ACC112 (cell line): ENCODE measurements at regions not wholly inside any gene's neighbourhood (a gene's known extent, or its start where the extent isn't known, plus 50 kb on each side); places are given as distances from the start of the nearest gene placed in this dataset.

ENCODE experiments used
- H2AFZ ChIP-seq: fragments of 200-600 bp; sonication (generic); one replicate; pipeline ENCODE4 v1.6.0; 2017; ENCODE audit warnings: antibody characterized with exemption, low read length; ENCODE audit not compliant: unreplicated experiment
- H3K27ac ChIP-seq: fragments of 200-600 bp; sonication (generic); 2 replicates; pipeline ENCODE4 v1.5.1; 2014; ENCODE audit warnings: low read depth, mild to moderate bottlenecking, antibody characterized with exemption, low read length, moderate library complexity
- H3K27me3 ChIP-seq: fragments of 200-600 bp; sonication (generic); 2 replicates; pipeline ENCODE4 v1.6.1; 2014; ENCODE audit warnings: mild to moderate bottlenecking, antibody characterized with exemption, low read length, moderate library complexity, mixed read lengths; ENCODE audit not compliant: insufficient read depth
- H3K36me3 ChIP-seq: fragments of 200-600 bp; sonication (generic); 2 replicates; pipeline ENCODE4 v1.6.1; 2016; ENCODE audit warnings: mild to moderate bottlenecking, antibody characterized with exemption, low read length, moderate library complexity, mixed read lengths; ENCODE audit not compliant: insufficient read depth
- H3K4me1 ChIP-seq: fragments of 200-600 bp; sonication (generic); one replicate; pipeline ENCODE4 v1.6.1; 2016; ENCODE audit warnings: low read length, mixed read lengths; ENCODE audit not compliant: insufficient read depth, unreplicated experiment, control insufficient read depth
- H3K4me3 ChIP-seq: fragments of 200-600 bp; sonication (generic); 2 replicates; pipeline ENCODE4 v1.5.1; 2014; ENCODE audit warnings: mild to moderate bottlenecking, low read depth, low read length
- H3K79me2 ChIP-seq: fragments of 200-600 bp; sonication (generic); one replicate; pipeline ENCODE4 v1.6.0; 2016; ENCODE audit warnings: low read length; ENCODE audit not compliant: control insufficient read depth, unreplicated experiment, insufficient read depth

DNA sequence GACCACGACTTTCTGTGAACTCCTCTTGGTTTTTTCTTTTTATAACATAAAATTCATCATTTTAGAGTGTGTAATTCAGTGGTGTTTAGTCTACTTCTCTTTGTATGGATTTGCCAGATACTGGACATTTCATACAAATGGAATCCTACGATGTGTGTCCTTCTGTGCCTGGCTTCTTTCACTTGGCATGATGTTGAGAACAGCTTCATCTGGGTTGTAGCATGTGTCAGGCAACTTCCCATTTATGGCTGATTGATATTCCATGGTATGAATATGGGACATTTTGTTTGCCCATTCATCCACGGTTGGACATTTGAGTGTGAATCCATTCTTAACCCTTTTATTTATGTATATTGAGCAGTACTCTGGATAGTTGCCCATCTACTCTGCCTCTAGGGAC is 82.7 kb upstream of the KLF13 start:
- Histone ChIP-seq H2AFZ (no peak overlapping the region), H3K4me1 (no peaks in the 10 kb centered on the region), H3K27ac (no peak overlapping the region), H3K27me3 (peaks cover 43% of the 10 kb centered on the region), H3K4me3 (no peak overlapping the region), H3K36me3 (no peaks in the 10 kb centered on the region), H3K79me2 (no peaks in the 10 kb centered on the region)

DNA sequence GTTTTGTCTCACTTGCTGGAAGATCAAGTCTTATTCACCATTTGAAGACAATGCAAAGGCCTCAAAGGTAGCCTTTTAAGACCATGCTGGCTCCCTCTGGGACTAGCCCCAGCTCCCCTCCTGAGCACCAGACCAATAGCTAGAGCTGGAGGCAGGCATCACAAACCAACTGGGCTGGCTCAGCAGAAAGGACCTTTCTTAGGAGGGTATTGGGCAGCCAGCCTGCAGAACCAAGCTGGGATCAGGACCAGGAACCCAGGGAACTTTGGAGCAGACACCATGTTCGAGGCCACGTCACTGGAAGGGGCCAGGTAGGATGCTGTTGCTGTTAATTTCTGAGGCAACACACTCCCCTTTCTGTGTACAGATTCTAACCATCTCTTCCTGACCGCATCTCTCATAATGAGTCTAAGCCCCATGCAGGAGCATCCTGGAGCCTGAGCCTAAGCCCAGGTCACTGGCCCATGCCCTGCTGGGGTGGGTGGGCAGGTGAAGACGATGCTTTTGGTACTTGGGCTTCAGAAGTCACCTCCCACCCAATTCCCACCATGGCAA is 81.4 kb upstream of the KLF13 start:
- H3K4me1 ChIP-seq: no peaks in the 10 kb centered on the region
- no peak overlapping the region for H3K27ac ChIP-seq
- no peaks in the 10 kb centered on the region for H3K79me2 ChIP-seq
- H3K4me3 ChIP-seq: no peak overlapping the region
- peaks cover 45% of the 10 kb centered on the region for H3K27me3 ChIP-seq
- H2AFZ ChIP-seq: no peak overlapping the region
- no peaks in the 10 kb centered on the region for H3K36me3 ChIP-seq

DNA sequence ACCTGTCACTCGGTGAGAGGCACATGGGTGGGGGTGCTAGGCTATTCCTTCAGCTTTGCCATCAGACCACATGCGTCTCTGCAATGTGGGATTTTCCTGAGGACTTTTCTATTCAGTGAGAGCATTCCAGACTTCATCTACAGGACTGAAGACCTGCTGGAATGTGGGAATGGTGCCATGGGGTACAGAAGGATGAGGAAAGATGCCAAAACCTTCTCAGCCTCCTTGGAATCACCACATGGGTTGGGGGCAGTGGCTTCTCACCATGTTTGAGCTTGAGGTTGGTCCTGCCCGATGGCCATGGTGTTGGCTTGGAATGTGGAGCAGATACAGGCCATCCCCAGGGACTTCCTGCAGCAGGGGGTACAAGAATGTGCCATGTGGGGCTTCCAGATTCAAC is 80.9 kb upstream of the KLF13 start:
- no peak overlapping the region for H3K4me3 ChIP-seq
- no peak overlapping the region for H3K27ac ChIP-seq
- H3K36me3 ChIP-seq: no peaks in the 10 kb centered on the region
- H3K4me1 ChIP-seq: no peaks in the 10 kb centered on the region
- no peaks in the 10 kb centered on the region for H3K79me2 ChIP-seq
- H2AFZ ChIP-seq: no peak overlapping the region
- peaks cover 48% of the 10 kb centered on the region for H3K27me3 ChIP-seq

DNA sequence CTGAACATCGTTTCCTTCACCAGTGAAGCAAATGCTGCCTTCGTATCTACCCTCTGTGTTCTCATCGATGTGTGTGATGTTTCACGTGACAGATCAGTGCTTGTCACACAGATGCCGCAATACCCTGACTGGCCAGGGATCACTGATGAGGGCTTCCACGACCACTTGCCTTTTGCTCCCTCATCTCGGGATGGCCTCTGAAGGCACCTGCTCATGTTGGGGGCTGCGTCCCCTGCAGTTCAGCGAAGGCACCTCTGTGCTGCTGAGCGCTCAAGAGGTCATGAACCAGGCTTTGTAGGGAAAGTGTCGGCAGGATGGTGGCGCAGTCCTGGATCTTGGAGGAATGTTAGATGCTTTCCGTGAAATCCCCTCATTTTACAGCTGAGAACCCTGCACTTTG is 79.2 kb upstream of the KLF13 start:
- Histone ChIP-seq H3K27me3 (peaks cover 64% of the 10 kb centered on the region), H3K27ac (no peak overlapping the region), H3K4me3 (no peak overlapping the region), H2AFZ (no peak overlapping the region), H3K79me2 (no peaks in the 10 kb centered on the region), H3K4me1 (no peaks in the 10 kb centered on the region), H3K36me3 (no peaks in the 10 kb centered on the region)

DNA sequence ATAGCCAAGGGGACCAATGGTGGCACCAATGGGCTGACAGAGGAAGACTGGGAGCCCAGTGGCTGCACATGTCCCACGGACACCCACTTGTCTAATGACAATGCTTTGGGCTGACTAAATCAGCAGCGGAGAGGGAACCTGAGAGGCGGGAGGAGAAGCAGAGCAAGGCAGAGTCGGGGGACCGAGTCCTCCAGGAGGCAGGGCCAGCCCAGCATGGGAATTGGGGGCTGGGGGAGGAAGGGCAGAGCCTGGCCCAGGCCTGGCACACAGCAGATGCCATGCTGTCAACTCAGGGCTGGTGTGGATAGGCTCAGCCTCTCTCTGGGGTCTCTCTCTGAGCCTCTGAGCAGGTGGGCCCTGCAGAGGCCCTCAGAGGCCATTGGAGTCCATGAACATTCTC is 78.4 kb upstream of the KLF13 start:
- Histone ChIP-seq H3K79me2 (no peaks in the 10 kb centered on the region), H3K4me1 (no peaks in the 10 kb centered on the region), H3K27me3 (peaks cover 68% of the 10 kb centered on the region), H3K36me3 (no peaks in the 10 kb centered on the region), H3K27ac (no peak overlapping the region), H3K4me3 (no peak overlapping the region), H2AFZ (no peak overlapping the region)

DNA sequence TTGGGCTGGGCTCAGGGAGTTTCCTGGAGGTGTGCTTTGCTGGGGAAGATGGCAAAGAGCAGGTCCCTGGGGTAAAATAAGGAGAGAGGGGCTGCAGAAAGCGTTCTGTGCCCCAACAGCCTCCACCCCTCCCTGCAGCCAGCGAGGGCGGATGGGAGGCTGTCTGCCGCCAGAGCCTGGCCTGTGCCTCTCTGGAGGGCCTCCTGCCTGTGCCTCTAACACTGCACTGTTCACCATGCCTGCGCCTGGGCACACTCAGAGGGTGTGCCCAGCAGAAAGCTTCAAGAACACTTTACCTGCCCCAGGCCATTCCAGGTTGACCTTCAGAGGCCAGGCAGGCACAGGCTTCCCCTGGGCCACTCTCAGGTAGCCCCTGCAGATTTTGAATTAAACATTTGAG is 77.7 kb upstream of the KLF13 start:
- H3K4me1 ChIP-seq: no peaks in the 10 kb centered on the region
- H3K79me2 ChIP-seq: no peaks in the 10 kb centered on the region
- H3K27me3 ChIP-seq: peaks cover 68% of the 10 kb centered on the region
- H3K27ac ChIP-seq: no peak overlapping the region
- no peak overlapping the region for H3K4me3 ChIP-seq
- no peak overlapping the region for H2AFZ ChIP-seq
- H3K36me3 ChIP-seq: no peaks in the 10 kb centered on the region

DNA sequence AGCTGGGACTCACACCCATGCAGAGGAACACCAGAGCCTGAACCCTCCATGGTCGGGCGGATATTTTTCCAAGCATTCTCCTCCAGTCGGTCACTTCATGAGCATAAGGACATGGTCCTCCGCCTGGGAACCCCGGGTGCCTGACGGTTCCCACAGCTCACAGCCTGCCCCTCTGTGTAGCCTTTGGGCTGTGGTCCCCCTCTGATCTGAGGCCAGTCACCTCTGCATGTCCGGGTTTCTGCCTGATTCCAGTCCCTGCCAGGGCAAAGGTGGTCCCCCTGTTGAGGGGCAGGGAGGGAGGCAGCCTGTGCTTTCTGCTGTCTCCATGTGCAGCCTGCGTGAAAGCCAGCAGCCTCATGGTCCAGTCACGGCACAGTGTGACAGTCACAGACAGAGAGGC is 76.6 kb upstream of the KLF13 start:
- no peak overlapping the region for H2AFZ ChIP-seq
- H3K79me2 ChIP-seq: no peaks in the 10 kb centered on the region
- H3K4me1 ChIP-seq: no peaks in the 10 kb centered on the region
- peaks cover 62% of the 10 kb centered on the region for H3K27me3 ChIP-seq
- H3K4me3 ChIP-seq: no peak overlapping the region
- H3K36me3 ChIP-seq: no peaks in the 10 kb centered on the region
- H3K27ac ChIP-seq: no peak overlapping the region

DNA sequence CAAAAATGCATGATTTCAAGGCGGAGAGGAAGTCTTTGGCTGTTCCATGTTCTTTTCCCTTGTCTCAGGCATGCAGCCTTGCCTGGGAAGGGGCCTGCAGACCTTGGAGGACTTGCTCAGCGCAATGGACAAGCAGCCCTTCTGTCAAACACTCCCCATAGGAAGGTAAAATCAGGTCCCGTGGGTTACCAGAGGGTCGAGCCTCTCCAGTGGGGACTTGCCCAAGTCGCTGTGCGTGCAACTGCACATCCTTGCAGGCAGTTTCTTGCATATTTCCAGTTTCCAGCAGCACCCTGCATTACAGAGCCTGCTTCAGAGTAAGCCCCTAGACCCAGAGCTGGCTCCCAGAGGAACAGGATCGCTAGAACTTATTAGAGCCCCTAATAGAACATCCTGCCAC is 75.5 kb upstream of the KLF13 start:
- H2AFZ ChIP-seq: no peak overlapping the region
- H3K27ac ChIP-seq: no peak overlapping the region
- no peaks in the 10 kb centered on the region for H3K4me1 ChIP-seq
- no peak overlapping the region for H3K4me3 ChIP-seq
- no peaks in the 10 kb centered on the region for H3K36me3 ChIP-seq
- H3K79me2 ChIP-seq: no peaks in the 10 kb centered on the region
- peaks cover 50% of the 10 kb centered on the region for H3K27me3 ChIP-seq

DNA sequence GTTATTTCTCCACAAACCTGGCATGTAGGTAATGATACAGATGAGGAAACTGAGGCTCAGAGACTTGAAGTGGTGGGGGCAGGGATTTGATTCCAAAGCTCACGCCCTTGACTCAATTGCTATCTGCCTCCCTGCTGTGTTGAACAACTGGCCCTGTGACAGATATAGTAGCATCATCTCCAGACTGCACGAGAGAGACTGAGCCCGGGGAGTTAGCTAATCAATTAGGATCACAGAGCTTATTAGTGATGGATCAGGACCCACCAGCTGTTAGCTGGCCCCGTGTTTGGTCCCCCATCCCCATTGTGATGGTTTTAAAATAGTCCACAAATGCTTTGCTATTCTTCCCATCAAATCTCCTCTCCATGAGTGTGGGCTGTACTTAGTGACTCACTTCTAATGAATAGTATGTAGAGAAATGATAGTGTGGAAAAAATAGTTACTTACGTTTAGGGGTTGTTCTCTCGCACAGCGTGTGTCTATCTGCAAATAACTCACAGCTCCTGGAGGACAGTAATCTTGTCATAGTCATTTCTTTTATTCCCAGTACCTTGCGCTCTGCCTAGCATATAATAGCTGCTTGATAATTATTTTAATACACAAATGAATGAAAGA is 74.4 kb upstream of the KLF13 start:
- Histone ChIP-seq H3K27ac (no peak overlapping the region), H2AFZ (no peak overlapping the region), H3K4me1 (no peaks in the 10 kb centered on the region), H3K36me3 (no peaks in the 10 kb centered on the region), H3K27me3 (peaks cover 40% of the 10 kb centered on the region), H3K4me3 (no peak overlapping the region), H3K79me2 (no peaks in the 10 kb centered on the region)

DNA sequence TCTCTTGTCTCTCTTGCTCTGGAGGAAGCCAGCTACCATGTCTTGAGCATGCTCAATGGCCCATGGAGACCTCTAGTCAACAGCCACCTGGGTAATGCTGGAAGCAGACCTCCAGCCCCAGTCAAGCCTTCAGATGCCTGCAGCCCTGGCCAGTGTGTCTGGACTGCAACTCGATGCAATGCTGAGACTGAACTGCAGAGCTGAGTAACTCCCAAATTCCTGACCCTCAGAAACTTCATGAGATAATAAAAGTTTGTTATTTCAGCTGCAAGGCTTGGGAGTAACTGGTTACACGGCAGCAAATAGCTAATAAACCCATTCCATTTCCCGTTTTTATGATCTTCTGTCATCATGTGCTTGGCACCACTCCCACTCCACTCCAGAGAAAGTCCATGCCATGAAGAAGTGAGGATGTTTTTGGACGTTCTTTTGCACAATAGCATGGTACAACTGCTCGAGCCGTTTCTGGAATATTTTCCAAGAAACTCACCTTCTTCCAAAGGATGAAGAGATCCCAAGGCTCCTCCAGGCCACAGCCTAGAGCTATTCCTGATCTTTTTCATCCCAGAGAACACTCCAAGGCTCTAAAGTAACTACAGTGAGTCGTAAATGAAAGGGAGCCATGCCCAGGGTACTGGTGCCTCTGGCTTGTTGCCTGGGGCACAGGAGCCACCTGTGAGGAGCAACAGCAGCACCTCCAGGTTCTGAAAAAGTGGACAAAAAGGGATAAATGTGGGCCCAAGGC is 72.0 kb upstream of the KLF13 start:
- H3K4me3 ChIP-seq: no peak overlapping the region
- no peaks in the 10 kb centered on the region for H3K36me3 ChIP-seq
- no peaks in the 10 kb centered on the region for H3K4me1 ChIP-seq
- H3K27ac ChIP-seq: no peak overlapping the region
- H2AFZ ChIP-seq: no peak overlapping the region
- no peaks in the 10 kb centered on the region for H3K79me2 ChIP-seq
- peaks cover 25% of the 10 kb centered on the region for H3K27me3 ChIP-seq

DNA sequence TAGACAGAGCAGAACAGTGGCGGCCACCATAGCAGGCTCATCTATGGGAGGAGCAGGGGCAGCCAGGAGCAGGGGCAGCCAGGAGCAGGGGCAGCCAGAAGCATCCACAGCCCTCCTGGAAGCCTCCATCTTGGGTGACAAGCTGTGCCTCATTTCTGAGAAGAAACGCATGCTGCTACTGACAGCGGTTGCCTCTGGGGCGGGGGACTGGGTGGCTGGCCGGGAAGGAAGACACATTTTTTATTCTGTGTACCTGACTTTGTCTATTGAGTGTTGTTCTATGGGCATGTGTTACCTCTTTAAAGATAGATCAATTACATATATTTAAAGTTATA is 71.5 kb upstream of the KLF13 start:
- no peak overlapping the region for H3K4me3 ChIP-seq
- no peaks in the 10 kb centered on the region for H3K4me1 ChIP-seq
- H2AFZ ChIP-seq: no peak overlapping the region
- H3K36me3 ChIP-seq: no peaks in the 10 kb centered on the region
- no peak overlapping the region for H3K27ac ChIP-seq
- no peaks in the 10 kb centered on the region for H3K79me2 ChIP-seq
- H3K27me3 ChIP-seq: peaks cover 23% of the 10 kb centered on the region
